ENCODE measurements at regions not wholly inside any gene's neighbourhood (a gene's known extent, or its start where the extent isn't known, plus 50 kb on each side); places are given as distances from the start of the nearest gene placed in this dataset.

- no peak for TF ChIP-seq CTCF (IDR thresholded peaks at IDR 0.05; ENCODE audit: insufficient read depth, low read length)
- no peak for TF ChIP-seq GABPA (IDR thresholded peaks at IDR 0.05; ENCODE audit: low read depth)
- no peak for TF ChIP-seq POLR2AphosphoS5 (IDR thresholded peaks at IDR 0.05; ENCODE audit: low read depth)
- no peak for TF ChIP-seq REST (IDR thresholded peaks at IDR 0.05; ENCODE audit: insufficient replicate concordance, low read depth)
- peak; percentile 88 for TF ChIP-seq SPI1 (IDR thresholded peaks at IDR 0.05; ENCODE audit: borderline replicate concordance, low read depth)
Measured at GRCh38 chr5:158233735-158234322, 374.9 kb upstream of the CLINT1 start.

Measured in HL-60 (cell line).